ENCODE measurements at regions not wholly inside any gene's neighbourhood (a gene's known extent, or its start where the extent isn't known, plus 50 kb on each side); places are given as distances from the start of the nearest gene placed in this dataset.
"Not testable (repeated sequence)": the region's sequence is repeated elsewhere in the genome, so short reads cannot be mapped to it uniquely, and the experiment has no call there.

DNA sequence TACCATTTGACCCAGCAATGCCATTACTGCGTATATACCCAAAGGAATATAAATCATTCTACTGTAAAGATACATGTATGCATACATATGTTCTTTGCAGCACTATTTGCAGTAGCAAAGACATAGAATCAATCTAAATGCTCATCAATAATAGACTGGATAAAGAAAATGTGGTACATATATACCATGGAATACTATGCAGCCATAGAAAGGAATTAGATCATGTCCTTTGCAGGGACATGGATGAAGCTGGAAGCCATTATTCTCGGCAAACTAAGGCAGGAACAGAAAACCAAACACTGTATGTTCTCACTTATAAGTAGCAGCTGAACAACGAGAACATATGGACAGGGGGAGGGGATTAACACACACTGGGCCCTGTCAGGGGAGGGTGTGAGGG lies 54.8 kb upstream of the ZNF30 start:
- not testable (repeated sequence) for H3K27ac Mint-ChIP-seq; H3K4me1 Mint-ChIP-seq; H3K36me3 Mint-ChIP-seq (ENCODE audit: low read depth); H3K4me3 Mint-ChIP-seq
- H3K27me3 Mint-ChIP-seq (ENCODE audit: low read depth) = peaks cover 14% of the 10 kb centered on the region
- peaks cover 14% of the 10 kb centered on the region for H3K9me3 Mint-ChIP-seq

DNA sequence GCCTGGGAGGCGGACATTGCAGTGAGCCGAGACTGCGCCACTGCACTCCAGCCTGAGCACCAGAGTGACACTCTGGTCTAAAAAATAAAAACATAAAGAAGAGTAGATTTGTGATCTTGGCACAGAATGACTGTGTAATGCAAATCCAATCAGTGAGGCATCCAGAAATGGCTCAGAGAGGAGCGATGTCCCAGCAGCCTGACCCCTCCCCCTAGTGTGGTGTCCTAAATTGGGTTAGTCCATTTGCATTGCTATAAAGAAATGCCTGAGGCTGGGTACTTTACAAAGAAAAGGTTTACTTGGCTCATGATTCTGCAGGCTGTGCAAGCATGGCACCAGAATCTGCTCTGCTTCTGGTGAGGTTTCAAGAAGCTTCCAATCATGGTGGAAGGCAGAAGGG lies 59.1 kb upstream of the ZNF30 start:
- Mint-ChIP-seq H3K36me3 (ENCODE audit: low read depth) (no peaks in the 10 kb centered on the region), H3K4me3 (no peak overlapping the region), H3K27ac (no peak overlapping the region), H3K9me3 (peaks cover 20% of the 10 kb centered on the region), H3K4me1 (no peaks in the 10 kb centered on the region), H3K27me3 (ENCODE audit: low read depth) (peaks cover 9% of the 10 kb centered on the region)
- TF ChIP-seq, protein P1, sequence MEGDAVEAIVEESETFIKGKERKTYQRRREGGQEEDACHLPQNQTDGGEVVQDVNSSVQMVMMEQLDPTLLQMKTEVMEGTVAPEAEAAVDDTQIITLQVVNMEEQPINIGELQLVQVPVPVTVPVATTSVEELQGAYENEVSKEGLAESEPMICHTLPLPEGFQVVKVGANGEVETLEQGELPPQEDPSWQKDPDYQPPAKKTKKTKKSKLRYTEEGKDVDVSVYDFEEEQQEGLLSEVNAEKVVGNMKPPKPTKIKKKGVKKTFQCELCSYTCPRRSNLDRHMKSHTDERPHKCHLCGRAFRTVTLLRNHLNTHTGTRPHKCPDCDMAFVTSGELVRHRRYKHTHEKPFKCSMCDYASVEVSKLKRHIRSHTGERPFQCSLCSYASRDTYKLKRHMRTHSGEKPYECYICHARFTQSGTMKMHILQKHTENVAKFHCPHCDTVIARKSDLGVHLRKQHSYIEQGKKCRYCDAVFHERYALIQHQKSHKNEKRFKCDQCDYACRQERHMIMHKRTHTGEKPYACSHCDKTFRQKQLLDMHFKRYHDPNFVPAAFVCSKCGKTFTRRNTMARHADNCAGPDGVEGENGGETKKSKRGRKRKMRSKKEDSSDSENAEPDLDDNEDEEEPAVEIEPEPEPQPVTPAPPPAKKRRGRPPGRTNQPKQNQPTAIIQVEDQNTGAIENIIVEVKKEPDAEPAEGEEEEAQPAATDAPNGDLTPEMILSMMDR (IDR thresholded peaks at IDR 0.05; ENCODE audit: unreplicated experiment in 3 of 3) = no peak

DNA sequence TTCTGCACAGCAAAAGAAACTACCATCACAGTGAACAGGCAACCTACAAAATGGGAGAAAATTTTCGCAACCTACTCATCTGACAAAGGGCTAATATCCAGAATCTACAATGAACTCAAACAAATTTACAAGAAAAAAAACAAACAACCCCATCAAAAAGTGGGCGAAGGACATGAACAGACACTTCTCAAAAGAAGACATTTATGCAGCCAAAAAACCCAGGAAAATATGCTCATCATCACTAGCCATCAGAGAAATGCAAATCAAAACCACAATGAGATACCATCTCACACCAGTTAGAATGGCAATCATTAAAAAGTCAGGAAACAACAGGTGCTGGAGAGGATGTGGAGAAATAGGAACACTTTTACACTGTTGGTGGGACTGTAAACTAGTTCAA lies 61.5 kb upstream of the ZNF30 start:
- not testable (repeated sequence) for H3K4me1 Mint-ChIP-seq; H3K36me3 Mint-ChIP-seq (ENCODE audit: low read depth); H3K27ac Mint-ChIP-seq; H3K27me3 Mint-ChIP-seq (ENCODE audit: low read depth); H3K4me3 Mint-ChIP-seq
- peaks cover 17% of the 10 kb centered on the region for H3K9me3 Mint-ChIP-seq

DNA sequence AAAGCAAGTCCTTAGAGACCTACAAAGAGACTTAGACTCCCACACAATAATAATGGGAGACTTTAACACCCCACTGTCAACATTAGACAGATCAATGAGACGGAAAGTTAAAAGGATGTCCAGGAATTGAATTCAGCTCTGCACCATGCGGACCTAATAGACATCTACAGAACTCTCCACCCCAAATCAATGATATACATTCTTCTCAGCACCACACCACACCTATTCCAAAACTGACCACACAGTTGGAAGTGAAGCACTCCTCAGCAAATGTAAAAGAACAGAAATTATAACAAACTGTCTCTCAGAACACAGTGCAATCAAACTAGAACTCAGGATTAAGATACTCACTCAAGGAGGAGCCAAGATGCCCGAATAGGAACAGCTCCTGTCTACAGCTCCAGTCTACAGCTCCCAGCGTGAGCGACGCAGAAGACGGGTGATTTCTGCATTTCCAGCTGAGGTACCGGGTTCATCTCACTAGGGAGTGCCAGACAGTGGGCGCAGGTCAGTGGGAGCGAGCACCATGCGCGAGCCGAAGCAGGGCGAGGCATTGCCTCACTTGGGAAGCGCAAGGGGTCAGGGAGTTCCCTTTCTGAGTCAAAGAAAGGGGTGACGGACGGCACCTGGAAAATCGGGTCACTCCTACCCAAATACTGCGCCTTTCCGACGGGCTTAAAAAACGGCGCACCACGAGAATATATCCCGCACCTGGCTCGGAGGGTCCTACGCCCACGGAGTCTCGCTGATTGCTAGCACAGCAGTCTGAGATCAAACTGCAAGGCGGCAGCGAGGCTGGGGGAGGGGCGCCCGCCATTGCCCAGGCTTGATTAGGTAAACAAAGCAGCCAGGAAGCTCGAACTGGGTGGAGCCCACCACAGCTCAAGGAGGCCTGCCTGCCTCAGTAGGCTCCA lies 66.6 kb upstream of the ZNF30 start:
- H3K9me3 Mint-ChIP-seq = peaks cover 18% of the 10 kb centered on the region
- not testable (repeated sequence) for H3K4me1 Mint-ChIP-seq; H3K27me3 Mint-ChIP-seq (ENCODE audit: low read depth)
- peak overlapping the region; percentile 22 to 78 (median 45) for H3K27ac Mint-ChIP-seq
- peaks cover 17% of the 10 kb centered on the region for H3K36me3 Mint-ChIP-seq (ENCODE audit: low read depth)
- peak overlapping the region; percentile 85 to 87 (median 86) for H3K4me3 Mint-ChIP-seq

DNA sequence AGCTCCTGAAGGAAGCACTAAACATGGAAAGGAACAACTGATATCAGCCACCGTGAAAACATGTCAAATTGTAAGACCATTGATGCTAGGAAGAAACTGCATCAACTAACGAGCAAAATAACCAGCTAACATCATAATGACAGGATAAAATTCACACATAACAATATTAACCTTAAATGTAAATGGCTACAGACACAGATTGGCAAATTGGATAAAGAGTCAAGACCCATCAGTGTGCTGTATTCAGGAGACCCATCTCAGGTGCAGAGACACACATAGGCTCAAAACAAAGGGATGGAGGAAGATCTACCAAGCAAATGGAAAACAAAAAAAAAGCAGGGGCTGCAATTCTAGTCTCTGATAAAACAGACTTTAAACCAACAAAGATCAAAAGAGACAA lies 67.4 kb upstream of the ZNF30 start:
- Mint-ChIP-seq H3K9me3 (peaks cover 18% of the 10 kb centered on the region), H3K36me3 (ENCODE audit: low read depth) (peaks cover 17% of the 10 kb centered on the region), H3K4me3 (peak overlapping the region; percentile 78 to 86 (median 85))
- H3K4me1 Mint-ChIP-seq; H3K27me3 Mint-ChIP-seq (ENCODE audit: low read depth); H3K27ac Mint-ChIP-seq: not testable (repeated sequence)

DNA sequence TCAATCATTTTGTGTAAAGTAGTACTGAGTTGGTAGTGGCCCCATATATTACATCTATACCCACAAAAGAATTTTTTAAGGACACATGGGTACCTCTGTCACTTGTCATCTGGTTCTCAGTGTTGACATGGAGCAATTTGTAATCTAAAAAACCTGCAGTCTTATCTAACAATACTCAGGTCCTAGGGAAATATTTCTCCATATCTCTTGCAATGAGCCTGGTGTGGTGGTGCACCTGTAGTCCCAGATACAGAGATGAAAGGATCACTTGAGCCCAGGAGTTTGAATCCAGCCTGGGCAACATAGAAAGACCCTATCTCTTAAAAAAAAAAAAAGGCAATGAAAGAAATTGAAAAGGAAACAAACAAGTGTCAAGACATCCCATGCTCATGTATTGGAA lies 70.7 kb upstream of the ZNF30 start:
- H3K4me1 Mint-ChIP-seq = no peaks in the 10 kb centered on the region
- TF ChIP-seq, protein P1 (IDR thresholded peaks at IDR 0.05; ENCODE audit: unreplicated experiment in 3 of 3) = no peak
- peaks cover 18% of the 10 kb centered on the region for H3K9me3 Mint-ChIP-seq
- no peak overlapping the region for H3K27ac Mint-ChIP-seq
- no peak overlapping the region for H3K4me3 Mint-ChIP-seq
- H3K27me3 Mint-ChIP-seq (ENCODE audit: low read depth) = peaks cover 3% of the 10 kb centered on the region
- H3K36me3 Mint-ChIP-seq (ENCODE audit: low read depth) = peaks cover 17% of the 10 kb centered on the region

DNA sequence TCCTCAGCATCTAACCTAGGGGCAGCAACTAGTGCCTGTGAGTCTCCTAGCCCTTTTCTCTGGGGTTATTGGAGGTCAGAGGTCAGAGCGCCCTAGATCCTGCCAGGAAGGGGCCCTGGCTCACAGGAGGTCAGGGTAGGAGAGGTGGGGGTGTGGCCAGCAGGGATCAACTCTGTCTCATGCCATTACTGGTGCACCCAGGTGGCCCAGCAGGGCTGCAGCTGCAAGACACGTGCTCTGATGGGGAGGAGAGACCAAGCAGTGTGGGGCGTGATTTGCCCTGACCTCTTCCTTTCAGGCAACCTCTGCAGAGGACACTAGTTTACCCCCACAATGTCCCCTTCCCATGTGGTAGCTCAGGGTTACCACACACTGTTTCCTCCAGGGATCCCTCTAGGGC lies 73.3 kb upstream of the ZNF30 start:
- no peak overlapping the region for H3K4me3 Mint-ChIP-seq

More for the DNA sequence above, 73.3 kb upstream of the ZNF30 start:
- no peak overlapping the region for H3K27ac Mint-ChIP-seq
- peaks cover 10% of the 10 kb centered on the region for H3K36me3 Mint-ChIP-seq (ENCODE audit: low read depth)
- H3K9me3 Mint-ChIP-seq = peaks cover 9% of the 10 kb centered on the region
- no peaks in the 10 kb centered on the region for H3K4me1 Mint-ChIP-seq
- peaks cover 3% of the 10 kb centered on the region for H3K27me3 Mint-ChIP-seq (ENCODE audit: low read depth)
- TF ChIP-seq, protein P1 (IDR thresholded peaks at IDR 0.05; ENCODE audit: unreplicated experiment in 3 of 3) = no peak

Measured in nephron (organoid).